Ovary (tissue), 7 donors: ENCODE measurements at regions not wholly inside any gene's neighbourhood (a gene's known extent, or its start where the extent isn't known, plus 50 kb on each side); places are given as distances from the start of the nearest gene placed in this dataset.

Experiments used
- DNase-seq, 5 donors: peaks; one replicate each; pipeline ENCODE4 v3.0.0-alpha.2; 2019 to 2020
- H3K27ac ChIP-seq, 2 donors: fragments of 200-600 bp; one replicate each; pipeline versions ENCODE4 v1.5.1 to v1.8.0; 2019 to 2022
- H3K27me3 ChIP-seq: fragments of 200-600 bp; one replicate; pipeline ENCODE4 v1.8.0; 2022
- H3K36me3 ChIP-seq: fragments of 200-600 bp; sonication (generic); one replicate; pipeline ENCODE4 v1.5.1; 2019
- H3K4me1 ChIP-seq: one replicate; pipeline ENCODE4 v1.8.1; 2013; ENCODE audit warnings: mild to moderate bottlenecking, moderate library complexity; ENCODE audit not compliant: insufficient read depth
- H3K4me3 ChIP-seq: fragments of 200-600 bp; sonication (generic); one replicate; pipeline ENCODE4 v1.5.1; 2017
- H3K9me3 ChIP-seq, 2 donors: fragments of 200-600 bp in 1 of 2; sonication (generic) in 1 of 2; one replicate each; pipeline versions ENCODE4 v1.5.1 to v1.8.1; 2013 to 2019; ENCODE audit warnings: mild to moderate bottlenecking in 1 of 2, moderate library complexity in 1 of 2
- CTCF ChIP-seq, 3 donors: fragments of 450-650 bp in 2 of 3; fragments of 200-600 bp in 1 of 3; IDR thresholded peaks; one replicate each; pipeline versions ENCODE4 v1.5.1 to v1.8.0; 2016 to 2022; ENCODE audit warnings: antibody characterized with exemption in 3 of 3, mild to moderate bottlenecking in 1 of 3
- EP300 ChIP-seq: sonication (generic); formaldehyde crosslinking; IDR thresholded peaks from one replicate; pipeline ENCODE4 v1.6.1; 2017; ENCODE audit warnings: antibody characterized with exemption
- POLR2A ChIP-seq: fragments of 450-650 bp; IDR thresholded peaks from one replicate; pipeline ENCODE4 v1.6.1; 2017; ENCODE audit warnings: antibody characterized with exemption, mild to moderate bottlenecking, moderate library complexity
- WGBS, 3 donors: extraction: QIAGEN DNeasy Blood & Tissue Kit in 1 of 3; methylation state at CpG; one replicate each; pipeline versions ENCODE4 v1.1.5 to v1.1.7; 2013 to 2017; 5-methylcytosine and 5-hydroxymethylcytosine counted together
- intact Hi-C, 4 donors: fragments of 100-400 bp; cut with DNase I; formaldehyde crosslinking; loops; one replicate each; pipeline versions ENCODE4 v1.11.0 to v1.15.1; 2022 to 2023
- donor health status: DM: no; HTN: no; CAD: no; lungs with moderate emphysema.
- donor health status: DM: no; HTN: no; CAD: no.
- donor health status: Bipolar disorder and iron deficiency.
- donor health status: DM: no; HTN: no; CAD: no.
- donor health status: DM: yes; HTN: yes; CAD: no.

- Histone ChIP-seq H3K9me3 (no peaks in the 10 kb centered on the region), H3K4me3 (no peak overlapping the region), H3K27ac (no peak overlapping the region), H3K4me1 (no peaks in the 10 kb centered on the region), H3K36me3 (no peaks in the 10 kb centered on the region), H3K27me3 (no peaks in the 10 kb centered on the region)
- no peak for TF ChIP-seq CTCF (IDR thresholded peaks at IDR 0.05)
- TF ChIP-seq EP300 = no peak
- TF ChIP-seq POLR2A = no peak
- no peak for DNase-seq
- intact Hi-C loops = no loop called here
These were observed 246.7 kb downstream of the HS3ST1 start for GRCh38 chr4:11182031-11182430.

- Histone ChIP-seq H3K4me3 (no peak overlapping the region), H3K9me3 (no peaks in the 10 kb centered on the region), H3K4me1 (no peaks in the 10 kb centered on the region), H3K27ac (no peak overlapping the region), H3K36me3 (no peaks in the 10 kb centered on the region), H3K27me3 (no peaks in the 10 kb centered on the region)
- no peak for TF ChIP-seq POLR2A
- TF ChIP-seq EP300 = no peak
- no peak for TF ChIP-seq CTCF (IDR thresholded peaks at IDR 0.05)
- WGBS, 3 donors = 80 to 96% (median 95%) methylated on average over 2 of the region's 2 CpGs
- DNase-seq = no peak
- intact Hi-C loops = no loop called here
These were observed 248.9 kb downstream of the HS3ST1 start for GRCh38 chr4:11179796-11180195.

GRCh38 chr4:11178433-11178832 is 250.3 kb downstream of the HS3ST1 start:
- WGBS, 3 donors = 77 to 86% (median 84%) methylated on average over 5 of the region's 5 CpGs
- Histone ChIP-seq H3K27ac (no peak overlapping the region), H3K27me3 (no peaks in the 10 kb centered on the region), H3K4me1 (no peaks in the 10 kb centered on the region), H3K4me3 (no peak overlapping the region), H3K9me3 (no peaks in the 10 kb centered on the region), H3K36me3 (no peaks in the 10 kb centered on the region)
- no peak for DNase-seq
- TF ChIP-seq POLR2A (no peak), EP300 (no peak), CTCF (IDR thresholded peaks at IDR 0.05) (no peak)
- intact Hi-C loops = no loop called here

- TF ChIP-seq CTCF (IDR thresholded peaks at IDR 0.05) = no peak
- no peak for TF ChIP-seq EP300
- TF ChIP-seq POLR2A = no peak
- Histone ChIP-seq H3K9me3 (no peaks in the 10 kb centered on the region), H3K4me1 (no peaks in the 10 kb centered on the region), H3K27ac (no peak overlapping the region), H3K4me3 (no peak overlapping the region), H3K27me3 (no peaks in the 10 kb centered on the region), H3K36me3 (no peaks in the 10 kb centered on the region)
- intact Hi-C loops = no loop called here
- DNase-seq = no peak
These were observed 253.3 kb downstream of the HS3ST1 start for GRCh38 chr4:11175374-11175773.

GRCh38 chr4:11166606-11167005 is 262.1 kb downstream of the HS3ST1 start:
- Histone ChIP-seq H3K27me3 (no peaks in the 10 kb centered on the region), H3K27ac (no peak overlapping the region), H3K4me1 (no peaks in the 10 kb centered on the region), H3K4me3 (no peak overlapping the region), H3K9me3 (no peaks in the 10 kb centered on the region), H3K36me3 (no peaks in the 10 kb centered on the region)
- intact Hi-C loops = no loop called here
- no peak for DNase-seq
- TF ChIP-seq EP300 = no peak
- TF ChIP-seq POLR2A = no peak
- no peak for TF ChIP-seq CTCF (IDR thresholded peaks at IDR 0.05)
